A549 (cell line): ENCODE measurements at regions not wholly inside any gene's neighbourhood (a gene's known extent, or its start where the extent isn't known, plus 50 kb on each side); places are given as distances from the start of the nearest gene placed in this dataset.

Experiments
- ATAC-seq, 2 experiments: fragments of 200-7000 bp in 1 of 2; fragments of >200 bp in 1 of 2; cut with Nextera tagmentation in 1 of 2; cut with Tn5 transposase in 1 of 2; 3 replicates each; pipeline versions ENCODE4 v1.8.0 to v1.9.1; 2018 to 2020; ENCODE audit warnings: mild to moderate bottlenecking in 1 of 2, moderate library complexity in 1 of 2
- CTCF ChIA-PET: fragments of 300-600 bp; sonication (Branson Sonifier 250); formaldehyde crosslinking; extraction: SDS; loops from one replicate; lab custom pipeline; 2021; ENCODE audit warnings: antibody characterized with exemption, inconsistent platforms; lab: Yijun Ruan, JAX
- POLR2A ChIA-PET: fragments of 350-600 bp; formaldehyde crosslinking; extraction: SDS; loops from one replicate; lab custom pipeline; 2021; ENCODE audit warnings: antibody characterized with exemption, inconsistent platforms; lab: Yijun Ruan, JAX
- DNase-seq, 2 experiments: peaks; one replicate each; pipeline versions ENCODE4 v3.0.0 to v3.0.0-alpha.2; 2011 to 2016; ENCODE audit warnings: low read depth in 1 of 2, low spot score in 1 of 2
- FAIRE-seq: peaks from 2 replicates; lab custom pipeline; 2011; peaks lifted over from hg19 to GRCh38; lab: Jason Lieb, UNC
- H3K27ac ChIP-seq, 2 experiments: fragments of >200 bp; sonication (Bioruptor Twin); formaldehyde crosslinking; 3 replicates each; pipeline ENCODE4 v1.5.1; 2016 to 2017
- H3K4me1 ChIP-seq: fragments of >200 bp; sonication (Bioruptor Twin); formaldehyde crosslinking; 3 replicates; pipeline ENCODE4 v1.6.1; 2016
- H3K4me2 ChIP-seq: fragments of >200 bp; sonication (Bioruptor Twin); formaldehyde crosslinking; 3 replicates; pipeline ENCODE4 v1.6.1; 2016
- H3K4me3 ChIP-seq: fragments of >200 bp; sonication (Bioruptor Twin); formaldehyde crosslinking; 3 replicates; pipeline ENCODE4 v1.5.1; 2016
- H3K9me3 ChIP-seq: fragments of >200 bp; sonication (Bioruptor Twin); formaldehyde crosslinking; 3 replicates; pipeline ENCODE4 v1.6.1; 2016
- CBX2 ChIP-seq: fragments of 200-600 bp; sonication (generic); IDR thresholded peaks from 2 replicates; pipeline ENCODE4 v1.6.1; 2016; ENCODE audit warnings: low read depth, mild to moderate bottlenecking, borderline replicate concordance
- CEBPB ChIP-seq, 2 experiments: fragments of >200 bp in 1 of 2; sonication (Bioruptor Twin) in 1 of 2; formaldehyde crosslinking in 1 of 2; IDR thresholded peaks; 2 replicates each; pipeline ENCODE4 v1.6.1; 2012 to 2016
- EHMT2 ChIP-seq: fragments of 200-600 bp; sonication (generic); IDR thresholded peaks from 2 replicates; pipeline ENCODE4 v1.6.1; 2016; ENCODE audit warnings: antibody characterized with exemption, low read depth, mild to moderate bottlenecking, moderate library complexity
- FOSB ChIP-seq: fragments of 250-450 bp; sonication (Bioruptor Pico); IDR thresholded peaks from 2 replicates; pipeline ENCODE4 v1.5.0; 2020; ENCODE audit warnings: mild to moderate bottlenecking, moderate library complexity
- GATA3 ChIP-seq: IDR thresholded peaks from 2 replicates; pipeline ENCODE4 v1.6.1; 2012; ENCODE audit warnings: borderline replicate concordance
- HEYL ChIP-seq: fragments of 250-450 bp; sonication (Bioruptor Pico); IDR thresholded peaks from 2 replicates; pipeline ENCODE4 v1.8.0; 2021; ENCODE audit warnings: mild to moderate bottlenecking, moderate library complexity
- HMGXB4 ChIP-seq: fragments of 250-450 bp; sonication (Bioruptor Pico); IDR thresholded peaks from 2 replicates; pipeline ENCODE4 v1.5.0; 2021; ENCODE audit warnings: mild to moderate bottlenecking, moderate library complexity, borderline replicate concordance
- KDM1A ChIP-seq: fragments of 200-600 bp; sonication (generic); IDR thresholded peaks from 2 replicates; pipeline ENCODE4 v1.6.1; 2016; ENCODE audit warnings: low read depth, mild to moderate bottlenecking
- MAZ ChIP-seq: fragments of 150-350 bp; IDR thresholded peaks from 2 replicates; pipeline ENCODE4 v1.6.1; 2014; ENCODE audit warnings: antibody characterized with exemption, low read depth, low read length, borderline replicate concordance
- MYC ChIP-seq: IDR thresholded peaks from 2 replicates; pipeline ENCODE4 v1.6.1; 2012; ENCODE audit warnings: mild to moderate bottlenecking, inconsistent platforms, low read length, improper control_type of control experiment, borderline replicate concordance
- NFE2L2 ChIP-seq: fragments of 150-350 bp; conservative IDR thresholded peaks from 2 replicates; pipeline ENCODE4 v1.6.1; 2014; ENCODE audit warnings: low read length
- NR3C1 ChIP-seq: fragments of >200 bp; sonication (Bioruptor Twin); formaldehyde crosslinking; IDR thresholded peaks from 3 replicates; pipeline ENCODE4 v1.6.1; 2017
- PHF8 ChIP-seq: fragments of 200-600 bp; sonication (generic); IDR thresholded peaks from 2 replicates; pipeline ENCODE4 v1.6.1; 2016; ENCODE audit warnings: low read depth, mild to moderate bottlenecking, antibody characterized with exemption, moderate library complexity, borderline replicate concordance
- RAD21 ChIP-seq, 2 experiments: fragments of >200 bp in 1 of 2; sonication (Bioruptor Twin) in 1 of 2; formaldehyde crosslinking in 1 of 2; IDR thresholded peaks in 1 of 2; conservative IDR thresholded peaks in 1 of 2; 2 replicates in 1 of 2; 3 replicates in 1 of 2; pipeline ENCODE4 v1.6.1; 2012 to 2018; ENCODE audit warnings: inconsistent platforms in 1 of 2
- SMC3 ChIP-seq: fragments of >200 bp; sonication (Bioruptor Twin); formaldehyde crosslinking; IDR thresholded peaks from 3 replicates; pipeline ENCODE4 v1.6.1; 2018; ENCODE audit warnings: inconsistent platforms
- WGBS: methylation state at CpG from one replicate; pipeline ENCODE4 v1.1.6; 2017; ENCODE audit errors: missing lambda C conversion rate; 5-methylcytosine and 5-hydroxymethylcytosine counted together
- TF ChIP-seq, protein P1 (sequence below): fragments of >200 bp; sonication (Bioruptor Twin); formaldehyde crosslinking; IDR thresholded peaks from 3 replicates; pipeline ENCODE4 v1.6.1; 2016
- TF ChIP-seq, protein P2 (sequence below): fragments of 200-600 bp; sonication (generic); IDR thresholded peaks from 2 replicates; pipeline ENCODE4 v1.6.1; 2016; ENCODE audit warnings: antibody characterized with exemption, mild to moderate bottlenecking, moderate library complexity
- TF ChIP-seq, protein P3 (sequence below): fragments of >200 bp; sonication (Bioruptor Twin); formaldehyde crosslinking; IDR thresholded peaks from 3 replicates; pipeline ENCODE4 v1.5.1; 2016
- TF ChIP-seq, protein P4 (sequence below): fragments of 250-450 bp; sonication (Bioruptor Pico); IDR thresholded peaks from 2 replicates; pipeline ENCODE4 v1.5.0; 2020; ENCODE audit warnings: low read depth, mild to moderate bottlenecking, moderate library complexity

DNA sequence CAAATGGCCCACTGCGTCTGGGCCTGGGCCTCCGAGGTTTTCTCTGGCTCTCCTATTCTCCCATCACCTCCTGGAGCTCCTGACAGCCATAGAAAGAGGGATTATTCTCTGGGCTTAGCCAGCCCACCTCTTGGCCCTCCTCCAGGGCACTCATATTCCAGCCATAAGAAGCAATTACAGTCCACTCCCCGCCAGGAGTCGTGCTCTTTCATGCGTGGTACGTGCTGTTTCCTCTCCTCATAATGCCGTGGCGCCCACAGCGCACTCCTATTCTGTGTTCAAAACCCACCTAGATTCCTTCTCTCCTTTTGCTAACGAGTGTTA, 240.8 kb upstream of the ZNF462 start:
- H3K27ac ChIP-seq, result no peak overlapping the region
- H3K4me2 ChIP-seq, result no peak overlapping the region
- CTCF ChIA-PET, result interaction anchor here (1.2 kb wide), 1 partner anchor 11 kb away, joined by 5 read pairs; no protein-coding TSS in a partner anchor
- no peaks in the 10 kb centered on the region for H3K4me1 ChIP-seq
- POLR2A ChIA-PET, result no interaction called here
- ATAC-seq (no peak), DNase-seq (no peak), FAIRE-seq (no peak)
- H3K4me3 ChIP-seq, result no peak overlapping the region
- H3K9me3 ChIP-seq, result no peaks in the 10 kb centered on the region
- 50% methylated on average over 10 of the region's 10 CpGs for WGBS
- TF ChIP-seq PHF8 (no peak), RAD21 (conservative IDR thresholded peaks at IDR 0.05 in 1 of 2, IDR thresholded peaks at IDR 0.05 in 1 of 2) (no peak), CBX2 (no peak), SMC3 (no peak), HMGXB4 (no peak), EHMT2 (no peak), MAZ (no peak)
- TF ChIP-seq, protein P1, sequence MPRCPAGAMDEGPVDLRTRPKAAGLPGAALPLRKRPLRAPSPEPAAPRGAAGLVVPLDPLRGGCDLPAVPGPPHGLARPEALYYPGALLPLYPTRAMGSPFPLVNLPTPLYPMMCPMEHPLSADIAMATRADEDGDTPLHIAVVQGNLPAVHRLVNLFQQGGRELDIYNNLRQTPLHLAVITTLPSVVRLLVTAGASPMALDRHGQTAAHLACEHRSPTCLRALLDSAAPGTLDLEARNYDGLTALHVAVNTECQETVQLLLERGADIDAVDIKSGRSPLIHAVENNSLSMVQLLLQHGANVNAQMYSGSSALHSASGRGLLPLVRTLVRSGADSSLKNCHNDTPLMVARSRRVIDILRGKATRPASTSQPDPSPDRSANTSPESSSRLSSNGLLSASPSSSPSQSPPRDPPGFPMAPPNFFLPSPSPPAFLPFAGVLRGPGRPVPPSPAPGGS, result no peak
- TF ChIP-seq, protein P2, sequence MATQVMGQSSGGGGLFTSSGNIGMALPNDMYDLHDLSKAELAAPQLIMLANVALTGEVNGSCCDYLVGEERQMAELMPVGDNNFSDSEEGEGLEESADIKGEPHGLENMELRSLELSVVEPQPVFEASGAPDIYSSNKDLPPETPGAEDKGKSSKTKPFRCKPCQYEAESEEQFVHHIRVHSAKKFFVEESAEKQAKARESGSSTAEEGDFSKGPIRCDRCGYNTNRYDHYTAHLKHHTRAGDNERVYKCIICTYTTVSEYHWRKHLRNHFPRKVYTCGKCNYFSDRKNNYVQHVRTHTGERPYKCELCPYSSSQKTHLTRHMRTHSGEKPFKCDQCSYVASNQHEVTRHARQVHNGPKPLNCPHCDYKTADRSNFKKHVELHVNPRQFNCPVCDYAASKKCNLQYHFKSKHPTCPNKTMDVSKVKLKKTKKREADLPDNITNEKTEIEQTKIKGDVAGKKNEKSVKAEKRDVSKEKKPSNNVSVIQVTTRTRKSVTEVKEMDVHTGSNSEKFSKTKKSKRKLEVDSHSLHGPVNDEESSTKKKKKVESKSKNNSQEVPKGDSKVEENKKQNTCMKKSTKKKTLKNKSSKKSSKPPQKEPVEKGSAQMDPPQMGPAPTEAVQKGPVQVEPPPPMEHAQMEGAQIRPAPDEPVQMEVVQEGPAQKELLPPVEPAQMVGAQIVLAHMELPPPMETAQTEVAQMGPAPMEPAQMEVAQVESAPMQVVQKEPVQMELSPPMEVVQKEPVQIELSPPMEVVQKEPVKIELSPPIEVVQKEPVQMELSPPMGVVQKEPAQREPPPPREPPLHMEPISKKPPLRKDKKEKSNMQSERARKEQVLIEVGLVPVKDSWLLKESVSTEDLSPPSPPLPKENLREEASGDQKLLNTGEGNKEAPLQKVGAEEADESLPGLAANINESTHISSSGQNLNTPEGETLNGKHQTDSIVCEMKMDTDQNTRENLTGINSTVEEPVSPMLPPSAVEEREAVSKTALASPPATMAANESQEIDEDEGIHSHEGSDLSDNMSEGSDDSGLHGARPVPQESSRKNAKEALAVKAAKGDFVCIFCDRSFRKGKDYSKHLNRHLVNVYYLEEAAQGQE, result no peak

- POLR2A ChIA-PET, result no interaction called here
- DNase-seq, result no peak
- CTCF ChIA-PET, result no interaction called here
- H3K27ac ChIP-seq, result no peak overlapping the region
- no peak for TF ChIP-seq PHF8
- TF ChIP-seq GATA3, result no peak
- TF ChIP-seq, protein P3, sequence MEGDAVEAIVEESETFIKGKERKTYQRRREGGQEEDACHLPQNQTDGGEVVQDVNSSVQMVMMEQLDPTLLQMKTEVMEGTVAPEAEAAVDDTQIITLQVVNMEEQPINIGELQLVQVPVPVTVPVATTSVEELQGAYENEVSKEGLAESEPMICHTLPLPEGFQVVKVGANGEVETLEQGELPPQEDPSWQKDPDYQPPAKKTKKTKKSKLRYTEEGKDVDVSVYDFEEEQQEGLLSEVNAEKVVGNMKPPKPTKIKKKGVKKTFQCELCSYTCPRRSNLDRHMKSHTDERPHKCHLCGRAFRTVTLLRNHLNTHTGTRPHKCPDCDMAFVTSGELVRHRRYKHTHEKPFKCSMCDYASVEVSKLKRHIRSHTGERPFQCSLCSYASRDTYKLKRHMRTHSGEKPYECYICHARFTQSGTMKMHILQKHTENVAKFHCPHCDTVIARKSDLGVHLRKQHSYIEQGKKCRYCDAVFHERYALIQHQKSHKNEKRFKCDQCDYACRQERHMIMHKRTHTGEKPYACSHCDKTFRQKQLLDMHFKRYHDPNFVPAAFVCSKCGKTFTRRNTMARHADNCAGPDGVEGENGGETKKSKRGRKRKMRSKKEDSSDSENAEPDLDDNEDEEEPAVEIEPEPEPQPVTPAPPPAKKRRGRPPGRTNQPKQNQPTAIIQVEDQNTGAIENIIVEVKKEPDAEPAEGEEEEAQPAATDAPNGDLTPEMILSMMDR, result no peak
- no peak for TF ChIP-seq MYC
- no peak for TF ChIP-seq NFE2L2
- no peak for TF ChIP-seq NR3C1
- TF ChIP-seq HEYL, result no peak
- no peak for TF ChIP-seq RAD21 (conservative IDR thresholded peaks at IDR 0.05 in 1 of 2, IDR thresholded peaks at IDR 0.05 in 1 of 2)
- no peak for TF ChIP-seq KDM1A
- TF ChIP-seq CEBPB (IDR thresholded peaks at IDR 0.05), result no peak
- TF ChIP-seq, protein P4, sequence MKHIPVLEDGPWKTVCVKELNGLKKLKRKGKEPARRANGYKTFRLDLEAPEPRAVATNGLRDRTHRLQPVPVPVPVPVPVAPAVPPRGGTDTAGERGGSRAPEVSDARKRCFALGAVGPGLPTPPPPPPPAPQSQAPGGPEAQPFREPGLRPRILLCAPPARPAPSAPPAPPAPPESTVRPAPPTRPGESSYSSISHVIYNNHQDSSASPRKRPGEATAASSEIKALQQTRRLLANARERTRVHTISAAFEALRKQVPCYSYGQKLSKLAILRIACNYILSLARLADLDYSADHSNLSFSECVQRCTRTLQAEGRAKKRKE (CRISPR knock-in tag), result no peak
- TF ChIP-seq FOSB (CRISPR knock-in tag), result no peak
- 34% methylated on average over 5 of the region's 5 CpGs for WGBS
- no peak for FAIRE-seq
- H3K4me2 ChIP-seq, result no peak overlapping the region
- no peaks in the 10 kb centered on the region for H3K4me1 ChIP-seq
- no peak overlapping the region for H3K4me3 ChIP-seq
- ATAC-seq, result no peak
- no peaks in the 10 kb centered on the region for H3K9me3 ChIP-seq
These were observed 239.4 kb upstream of the ZNF462 start for GRCh38 chr9:106623558-106623957.
